GM12892 (cell line): ENCODE measurements at regions not wholly inside any gene's neighbourhood (a gene's known extent, or its start where the extent isn't known, plus 50 kb on each side); places are given as distances from the start of the nearest gene placed in this dataset.

Experiments used
- POLR2A ChIP-seq: IDR thresholded peaks from 2 replicates; pipeline ENCODE4 v1.6.1; 2011; ENCODE audit warnings: low read depth, low read length, control low read depth
- POLR2AphosphoS5 ChIP-seq: IDR thresholded peaks from 2 replicates; pipeline ENCODE4 v1.6.1; 2011; ENCODE audit warnings: low read depth, low read length, control low read depth
- TAF1 ChIP-seq: IDR thresholded peaks from 2 replicates; pipeline ENCODE4 v1.6.1; 2011; ENCODE audit warnings: low read depth, mild to moderate bottlenecking, control low read depth, low read length, borderline replicate concordance

GRCh38 chr4:37109756-37110155 is 134.8 kb upstream of the NWD2 start:
- no peak for TF ChIP-seq POLR2AphosphoS5
- no peak for TF ChIP-seq TAF1
- no peak for TF ChIP-seq POLR2A
